ENCODE measurements at regions not wholly inside any gene's neighbourhood (a gene's known extent, or its start where the extent isn't known, plus 50 kb on each side); places are given as distances from the start of the nearest gene placed in this dataset.

- DNase-seq: no peak
- H3K9me3 ChIP-seq (ENCODE audit: control insufficient read depth, low read depth, low read length): peaks cover 3% of the 10 kb centered on the region
- no peaks in the 10 kb centered on the region for H3K27me3 ChIP-seq (ENCODE audit: control insufficient read depth, insufficient read depth, low read length)
- no peaks in the 10 kb centered on the region for H3K36me3 ChIP-seq (ENCODE audit: control insufficient read depth, insufficient read depth, low read length)
- 83% methylated on average over 1 of the region's 1 CpG for WGBS (ENCODE audit: insufficient coverage, low lambda C conversion rate)
- no peaks in the 10 kb centered on the region for H3K4me1 ChIP-seq (ENCODE audit: control insufficient read depth, insufficient read depth, low read length)
- H3K4me3 ChIP-seq (ENCODE audit: low read length): no peak overlapping the region
- H3K27ac ChIP-seq (ENCODE audit: low read length): no peak overlapping the region
Observed at GRCh38 chr4:133245226-133245625, 96.1 kb downstream of the PCDH10 start.

All from large intestine (tissue), 3 donors.